Activated T-cell treated with anti-CD3 and anti-CD28 coated beads for 24 hours (primary cell): ENCODE measurements at regions not wholly inside any gene's neighbourhood (a gene's known extent, or its start where the extent isn't known, plus 50 kb on each side); places are given as distances from the start of the nearest gene placed in this dataset.
"Not testable (repeated sequence)": the region's sequence is repeated elsewhere in the genome, so short reads cannot be mapped to it uniquely, and the experiment has no call there.

Source experiments
- DNase-seq: peaks from one replicate; pipeline ENCODE4 v3.0.0-alpha.2; 2020; ENCODE audit warnings: low read depth

DNA sequence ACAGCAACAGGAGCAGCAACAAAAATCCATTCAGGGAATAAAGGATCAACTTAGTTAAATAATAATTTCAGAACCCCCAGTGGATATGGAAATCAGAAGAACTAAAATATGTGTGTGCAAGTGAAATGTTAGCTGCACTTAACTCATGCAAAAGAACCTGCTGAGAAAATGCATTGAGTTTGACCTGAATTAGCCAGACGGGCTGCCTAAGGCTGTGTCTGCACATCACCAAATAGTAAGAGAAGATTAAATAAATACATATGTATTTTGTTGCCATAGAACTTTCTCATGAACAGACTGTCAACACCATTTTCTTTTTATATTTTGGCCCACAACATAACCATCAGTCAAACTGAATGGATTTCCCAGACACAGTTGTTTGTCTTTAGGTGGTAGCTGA lies 262.0 kb upstream of the PIK3C3 start:
- DNase-seq = no peak

DNA sequence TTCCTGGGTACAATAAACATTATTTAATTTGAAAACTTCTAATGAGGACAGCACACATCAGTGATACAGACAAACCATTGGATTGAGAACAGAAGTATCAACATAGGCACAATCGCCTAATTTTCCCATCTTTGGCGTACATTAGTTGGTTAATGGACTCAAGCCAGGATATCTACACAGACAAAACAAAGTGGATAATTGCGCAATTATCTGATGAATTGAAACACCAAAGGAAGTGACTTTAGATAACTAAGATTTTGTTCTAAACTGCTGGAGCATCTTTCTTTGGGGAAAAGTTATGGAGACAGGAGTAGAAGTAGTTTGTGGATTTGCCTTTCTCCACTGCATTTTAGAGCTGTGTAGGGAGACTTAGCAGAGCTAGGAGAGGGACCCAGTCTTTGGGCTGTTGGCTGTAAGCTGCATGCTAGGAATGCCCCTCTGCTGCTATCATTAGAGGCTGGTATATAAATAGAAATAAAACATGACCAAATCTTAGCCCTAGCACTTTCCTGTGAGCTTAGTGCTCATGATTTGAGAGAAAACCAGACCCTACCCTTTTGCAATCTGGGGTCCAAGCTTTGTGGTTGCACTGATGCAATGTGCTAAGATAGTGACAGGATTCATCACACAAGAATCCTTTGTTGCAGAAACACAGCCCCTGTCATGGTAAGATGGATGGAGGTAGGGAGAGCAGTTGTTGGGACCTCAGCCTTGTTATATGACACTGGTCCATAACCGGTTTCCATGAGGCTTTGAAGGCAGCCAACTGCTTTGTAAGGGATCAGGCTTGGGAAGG lies 264.5 kb upstream of the PIK3C3 start:
- no peak for DNase-seq

DNA sequence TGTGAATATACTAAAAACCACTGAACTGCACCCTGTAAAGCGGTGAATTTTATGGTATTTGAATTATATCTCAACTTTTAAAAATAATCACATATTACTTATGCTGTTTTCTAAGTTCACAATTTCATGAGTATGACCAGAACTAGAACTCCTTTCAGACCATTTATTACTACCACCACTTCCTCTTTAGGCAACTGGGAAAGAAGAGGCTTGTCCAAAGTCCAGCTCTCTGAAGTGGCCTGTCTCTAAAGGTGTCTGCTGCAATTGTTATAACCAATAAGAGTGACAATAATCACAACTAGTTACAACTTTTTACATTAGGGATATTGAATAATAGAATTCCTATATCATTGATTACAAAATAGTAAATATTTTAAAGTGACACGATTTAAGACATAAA lies 267.9 kb upstream of the PIK3C3 start:
- no peak for DNase-seq

DNA sequence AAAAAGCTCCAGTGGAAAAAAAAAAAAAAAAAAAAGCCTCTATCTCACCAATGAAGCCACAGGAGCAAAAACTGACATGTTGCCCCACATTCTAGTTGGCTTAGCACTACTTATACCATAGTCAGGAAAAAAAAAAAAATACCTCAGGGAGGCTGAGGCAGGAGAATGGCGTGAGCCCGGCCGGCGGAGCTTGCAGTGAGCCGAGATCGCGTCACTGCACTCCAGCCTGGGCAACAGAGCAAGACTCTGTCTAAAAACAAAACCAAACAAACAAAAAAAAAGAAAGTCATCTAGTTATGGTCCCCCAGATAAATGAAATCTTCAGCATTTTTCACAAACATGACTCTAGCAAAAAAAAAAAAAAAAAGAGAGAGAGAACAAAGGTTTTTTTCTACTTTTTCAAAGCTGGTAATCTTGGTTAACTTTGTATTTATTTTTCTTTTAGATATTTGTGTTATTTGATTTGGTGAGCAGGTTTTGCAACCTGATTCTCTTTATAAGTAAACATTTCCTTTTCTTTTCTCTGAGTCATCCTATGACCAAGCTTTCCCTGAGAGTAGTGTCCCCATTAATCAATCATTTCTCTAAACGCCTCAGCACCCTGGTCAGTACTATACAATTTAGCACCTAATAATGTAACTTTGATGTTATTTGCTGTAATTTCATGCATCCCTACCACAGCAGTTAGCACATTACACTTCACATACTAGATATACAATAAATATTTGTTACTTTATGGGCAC lies 273.7 kb upstream of the PIK3C3 start:
- DNase-seq = no peak

DNA sequence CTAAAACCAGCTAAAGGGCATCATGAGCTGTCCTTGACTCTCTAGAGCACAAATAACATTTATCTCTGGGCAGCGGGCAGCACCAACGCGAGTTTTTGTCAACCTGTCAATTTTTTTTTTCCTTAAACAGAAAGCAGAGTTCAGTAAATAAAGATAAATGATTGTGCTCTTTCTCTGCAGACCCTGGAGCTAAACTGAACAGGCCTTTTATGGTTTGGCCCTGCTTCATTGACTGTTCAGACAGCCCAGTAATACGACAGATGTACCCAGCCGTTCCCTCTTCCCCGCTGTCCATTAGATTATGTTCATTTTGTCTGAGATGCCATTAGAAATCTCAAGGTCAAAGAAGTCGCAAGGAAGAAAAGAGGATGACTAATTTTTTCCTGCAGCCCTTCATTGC lies 280.5 kb upstream of the PIK3C3 start:
- DNase-seq = no peak

DNA sequence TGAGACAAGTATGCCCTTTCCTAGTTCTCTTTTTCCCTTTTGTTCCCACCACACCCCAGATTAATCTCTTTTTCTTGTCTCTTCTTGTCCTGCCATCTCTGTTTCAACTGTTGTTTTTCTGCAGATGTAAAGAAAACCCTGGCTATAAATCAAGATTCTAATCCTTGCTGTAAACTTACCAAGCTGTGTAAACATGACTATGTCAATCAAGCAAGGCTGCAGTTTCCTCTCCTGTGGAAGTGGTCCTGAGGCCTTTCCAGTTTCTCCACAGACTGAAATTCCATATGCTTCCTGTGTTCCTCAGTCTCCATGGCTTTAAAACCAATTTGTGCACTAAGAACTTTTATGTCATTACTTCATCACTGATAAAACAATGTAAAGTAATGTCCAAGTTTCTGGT lies 288.8 kb upstream of the PIK3C3 start:
- DNase-seq = no peak

DNA sequence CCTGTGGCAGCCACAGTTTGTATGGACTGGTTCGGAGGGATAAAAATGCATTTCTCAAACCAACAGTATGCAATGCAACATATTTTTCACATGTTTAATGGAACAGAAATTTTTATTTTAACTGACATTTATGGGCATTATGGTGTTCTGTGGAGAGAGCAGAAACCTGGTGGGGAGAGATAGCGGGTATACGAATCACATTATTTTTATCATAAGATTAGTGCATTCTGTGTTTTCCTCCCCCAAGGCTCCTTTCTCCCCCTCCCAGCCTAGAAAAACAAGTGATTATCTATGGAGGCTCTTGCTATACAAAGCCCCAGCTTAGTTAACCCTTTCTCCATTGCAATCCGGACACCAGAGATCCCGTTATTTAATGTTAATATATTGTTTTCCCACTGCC lies 289.8 kb upstream of the PIK3C3 start:
- DNase-seq = no peak

DNA sequence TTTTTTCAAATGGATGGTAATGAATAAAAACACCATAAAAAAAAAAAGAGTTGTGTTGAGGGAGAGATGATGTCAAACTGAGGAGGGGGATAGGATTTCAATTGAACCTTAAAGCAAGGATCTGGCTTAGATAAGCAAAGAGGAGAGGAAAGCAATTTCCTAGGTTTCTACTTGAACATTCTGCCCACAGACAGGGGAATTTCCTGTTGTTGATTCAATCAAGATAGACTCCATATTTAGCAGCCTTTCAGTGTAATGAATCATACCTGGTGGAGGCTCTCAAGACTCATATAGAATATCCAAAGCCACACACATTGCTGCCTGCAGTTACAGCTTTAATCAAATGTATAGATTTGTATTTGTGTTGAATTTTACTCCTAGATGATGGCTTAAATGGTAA lies 294.4 kb upstream of the PIK3C3 start:
- DNase-seq = no peak

DNA sequence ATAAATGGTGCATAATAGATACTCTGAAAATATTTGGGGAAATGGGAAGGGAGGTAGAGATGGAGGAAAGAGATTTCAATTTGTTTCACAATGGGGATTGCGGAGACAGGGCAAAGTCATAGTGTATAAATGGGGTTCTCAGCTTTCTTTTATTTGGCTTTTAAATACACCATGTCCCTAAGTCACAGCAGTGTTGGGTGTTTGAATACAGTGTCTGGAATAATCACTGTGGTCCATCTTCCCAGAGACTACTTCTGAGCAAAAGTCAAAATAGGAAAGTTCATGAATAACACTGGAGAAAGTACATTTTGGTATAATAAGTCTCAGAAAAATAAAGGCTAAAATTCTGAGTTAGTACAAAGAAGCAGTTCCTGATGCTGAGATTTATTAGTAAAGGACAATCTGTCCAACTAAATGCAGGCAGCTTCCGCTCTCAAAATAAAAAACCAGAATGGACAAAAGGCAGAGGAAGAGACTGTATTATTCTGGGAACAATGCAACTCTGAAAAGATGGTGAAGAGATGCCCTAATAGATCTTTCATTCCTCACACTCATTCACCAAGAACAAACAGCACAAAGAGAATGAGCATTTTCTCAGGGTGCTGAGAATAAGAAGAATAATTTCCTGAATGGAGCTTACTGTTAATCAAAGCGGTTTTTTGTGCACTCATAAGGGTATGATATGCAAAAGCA lies 295.4 kb upstream of the PIK3C3 start:
- no peak for DNase-seq

DNA sequence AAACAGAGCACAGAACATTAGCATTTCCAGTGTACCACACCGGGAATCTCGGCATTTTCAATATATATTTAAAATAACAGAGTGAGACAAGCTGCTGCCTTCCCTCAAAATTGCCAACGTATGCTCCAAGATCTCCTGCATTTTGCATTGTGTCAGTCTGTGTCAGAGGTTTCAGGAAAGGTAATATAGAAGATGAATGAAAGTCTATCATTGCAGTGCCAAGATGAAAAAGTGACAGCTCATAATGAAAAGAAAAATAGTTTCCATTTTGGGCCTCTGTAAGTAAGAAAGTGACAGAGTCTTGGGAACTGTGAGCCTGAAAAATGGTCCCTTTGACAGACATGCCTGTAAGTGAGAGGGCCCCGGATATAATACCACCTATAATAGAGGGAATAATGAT lies 297.8 kb upstream of the PIK3C3 start:
- no peak for DNase-seq

DNA sequence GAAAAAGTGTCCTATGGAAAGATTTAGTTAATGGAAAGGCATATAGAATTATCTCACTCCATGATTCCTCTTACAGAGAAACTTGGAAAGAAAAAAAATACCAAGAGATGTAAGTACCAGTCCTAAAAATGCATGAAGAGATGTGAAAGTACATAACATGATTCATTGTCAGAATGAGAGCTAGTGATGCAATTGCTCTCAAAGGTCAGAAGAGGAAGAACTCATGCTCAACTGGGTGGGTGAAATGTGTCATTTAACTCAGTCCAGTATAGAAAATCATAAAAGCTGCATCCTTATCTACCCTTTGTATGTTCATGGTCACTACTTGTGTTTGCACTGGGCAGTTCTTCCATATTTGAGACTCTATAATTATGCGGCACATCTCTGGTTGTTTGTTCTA lies 300.0 kb upstream of the PIK3C3 start:
- no peak for DNase-seq

DNA sequence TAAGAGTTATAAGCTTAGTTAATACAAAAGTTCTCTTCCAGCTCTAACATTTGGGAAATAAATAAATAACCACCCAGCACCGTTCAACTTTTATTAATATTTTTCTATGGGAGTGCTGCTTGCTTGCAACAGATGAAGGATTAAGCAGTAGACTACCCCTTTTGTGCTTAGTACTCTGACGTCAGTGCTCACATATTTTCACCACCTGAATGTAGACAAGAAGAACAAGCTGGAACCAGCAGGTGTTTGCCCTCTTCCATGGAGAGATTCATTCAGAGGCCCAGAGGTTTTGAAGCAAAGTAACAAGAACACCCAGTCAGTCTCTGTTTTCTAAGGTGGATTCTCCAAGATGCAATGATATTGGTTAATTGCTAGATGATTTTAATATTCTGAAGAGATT lies 307.1 kb upstream of the PIK3C3 start:
- DNase-seq = no peak

DNA sequence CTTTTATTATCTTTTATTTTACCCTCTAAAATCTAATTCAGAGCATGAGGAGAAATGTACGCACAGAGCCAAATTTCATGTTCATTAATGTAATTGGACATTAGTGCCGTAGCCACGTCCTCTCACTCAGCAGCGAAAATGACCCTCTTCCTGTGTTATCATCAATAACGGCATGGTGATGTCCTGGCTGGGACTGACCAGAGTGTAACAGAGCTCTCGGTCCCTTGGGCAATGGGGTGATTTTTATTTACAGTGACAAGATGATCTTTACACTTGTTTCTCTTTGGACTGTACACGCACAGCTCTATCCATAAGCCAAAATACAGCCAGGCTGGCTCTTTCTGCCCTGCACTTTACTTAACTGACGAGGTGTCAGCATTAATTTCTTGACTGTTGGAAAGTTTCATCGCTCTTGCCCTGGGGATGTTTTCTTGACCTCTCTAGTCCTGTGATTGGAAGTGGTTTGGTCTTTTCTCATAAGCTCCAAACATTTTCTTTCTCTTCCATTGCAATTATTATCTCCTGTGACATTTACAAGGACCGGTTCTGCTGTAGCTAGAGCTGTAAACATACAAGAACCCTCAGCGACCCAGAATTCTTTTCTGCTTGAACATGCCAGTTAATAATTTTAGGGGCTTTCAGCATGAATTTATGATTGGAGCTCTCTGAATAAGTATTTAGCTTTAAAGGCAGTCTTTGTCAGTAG lies 308.0 kb upstream of the PIK3C3 start:
- no peak for DNase-seq

DNA sequence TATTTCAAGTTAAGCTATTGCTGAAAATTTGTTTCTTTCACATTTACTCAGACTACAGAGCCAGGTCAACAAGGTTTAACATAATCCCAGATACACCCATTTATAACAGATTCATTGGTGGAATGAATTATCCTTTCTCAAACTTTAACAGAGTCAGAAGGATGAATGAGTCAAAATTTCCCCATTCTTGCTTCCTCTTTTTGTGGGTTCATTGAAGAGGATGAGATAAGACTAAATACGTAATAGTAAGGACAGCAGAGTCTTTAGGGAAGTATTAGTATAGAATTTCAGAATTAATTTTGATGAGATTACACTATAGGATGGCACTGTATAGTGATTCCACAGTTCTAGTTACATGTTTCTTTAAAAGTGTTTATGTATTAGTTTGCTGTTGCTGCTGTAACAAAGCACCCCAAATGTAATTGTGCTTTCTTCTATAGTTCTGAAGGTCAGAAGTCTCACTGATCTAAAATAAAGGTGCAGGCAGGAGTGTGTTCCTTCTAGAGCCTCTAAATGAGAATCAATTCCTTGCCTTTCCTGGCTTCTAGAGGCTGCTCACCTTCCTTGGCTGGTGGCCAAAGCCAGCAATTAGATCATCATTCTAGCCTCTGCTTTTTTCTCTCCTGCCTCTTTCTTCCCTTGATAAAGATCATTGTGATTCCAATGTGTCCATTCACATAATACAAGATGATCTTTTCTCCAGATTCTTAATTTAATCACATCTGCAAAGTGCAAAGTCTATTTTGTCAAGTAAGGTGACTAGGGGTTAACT lies 309.3 kb upstream of the PIK3C3 start:
- DNase-seq = no peak

DNA sequence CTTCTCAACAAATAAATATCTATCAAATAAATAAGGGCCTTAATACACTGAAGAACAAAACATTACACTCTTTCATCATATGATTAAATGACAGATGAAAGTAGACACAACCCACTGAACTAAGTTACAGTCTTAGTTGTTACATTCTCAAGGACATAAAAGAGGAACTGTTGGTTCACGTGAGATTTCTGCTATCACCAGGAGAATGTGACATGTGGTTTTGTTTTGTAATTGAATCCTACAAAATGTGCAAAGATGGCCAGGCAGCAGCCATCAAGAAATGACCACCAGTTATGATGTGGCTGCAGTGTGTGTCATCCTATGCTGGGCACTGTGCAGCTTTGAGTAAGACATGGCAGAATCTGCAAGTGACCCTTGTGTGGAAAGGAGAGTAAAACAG lies 310.6 kb upstream of the PIK3C3 start:
- DNase-seq = no peak

DNA sequence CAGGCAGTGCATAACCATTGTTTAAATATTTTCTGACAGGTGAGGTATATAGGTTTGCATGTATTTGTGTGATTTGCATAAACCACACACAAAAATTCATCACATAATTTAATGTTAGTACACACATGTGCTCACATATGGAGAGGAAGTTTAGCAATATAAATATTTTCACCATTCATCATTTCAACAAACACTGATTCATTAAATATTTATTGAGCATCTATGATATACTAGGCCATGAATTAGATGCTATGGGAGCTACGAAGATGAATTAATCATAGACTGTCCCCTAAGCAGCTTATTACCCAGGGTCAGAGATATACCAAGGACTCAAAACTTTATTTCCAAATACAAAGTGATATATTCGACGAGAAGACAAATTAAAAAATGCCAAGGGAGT lies 311.6 kb upstream of the PIK3C3 start:
- no peak for DNase-seq

DNA sequence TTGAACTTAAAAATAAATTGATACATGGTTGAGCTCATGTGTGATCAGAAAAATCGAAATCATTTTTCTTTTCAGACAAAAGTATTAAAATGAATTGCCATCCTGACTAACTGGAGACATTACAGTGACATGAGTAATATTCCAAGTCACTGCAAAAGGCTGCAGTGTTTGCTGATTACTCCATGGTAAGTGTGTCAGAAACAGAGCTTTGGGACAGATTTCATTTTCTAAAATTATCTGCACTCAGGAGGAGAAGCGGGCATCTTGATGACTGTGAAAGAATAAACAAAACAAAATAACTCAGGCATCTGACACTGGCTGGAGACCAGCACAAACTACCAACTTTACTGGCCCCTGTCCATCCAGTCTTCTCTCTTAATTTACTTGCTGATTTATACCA lies 312.3 kb upstream of the PIK3C3 start:
- DNase-seq = no peak

DNA sequence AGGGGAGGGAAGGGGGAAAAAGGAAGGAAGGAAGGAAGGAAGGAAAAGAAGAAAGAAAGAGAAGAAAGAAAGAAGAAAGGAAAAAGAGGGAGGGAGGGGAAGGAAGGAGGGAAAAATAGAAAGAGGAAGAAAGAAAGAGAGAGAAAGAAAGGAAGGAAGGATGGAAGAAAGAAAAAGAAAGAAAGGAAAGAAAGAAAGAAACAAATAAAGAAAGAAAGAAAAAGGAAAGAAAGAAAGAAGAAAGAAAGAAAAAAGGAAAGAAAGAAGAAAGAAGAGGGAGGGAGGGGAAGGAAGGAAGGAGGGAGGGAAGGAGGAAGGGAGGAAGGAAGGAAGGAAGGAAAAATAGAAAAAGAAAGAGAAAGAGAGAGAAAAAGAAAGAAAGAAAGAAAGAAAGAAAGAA lies 315.8 kb upstream of the PIK3C3 start:
- no peak for DNase-seq

DNA sequence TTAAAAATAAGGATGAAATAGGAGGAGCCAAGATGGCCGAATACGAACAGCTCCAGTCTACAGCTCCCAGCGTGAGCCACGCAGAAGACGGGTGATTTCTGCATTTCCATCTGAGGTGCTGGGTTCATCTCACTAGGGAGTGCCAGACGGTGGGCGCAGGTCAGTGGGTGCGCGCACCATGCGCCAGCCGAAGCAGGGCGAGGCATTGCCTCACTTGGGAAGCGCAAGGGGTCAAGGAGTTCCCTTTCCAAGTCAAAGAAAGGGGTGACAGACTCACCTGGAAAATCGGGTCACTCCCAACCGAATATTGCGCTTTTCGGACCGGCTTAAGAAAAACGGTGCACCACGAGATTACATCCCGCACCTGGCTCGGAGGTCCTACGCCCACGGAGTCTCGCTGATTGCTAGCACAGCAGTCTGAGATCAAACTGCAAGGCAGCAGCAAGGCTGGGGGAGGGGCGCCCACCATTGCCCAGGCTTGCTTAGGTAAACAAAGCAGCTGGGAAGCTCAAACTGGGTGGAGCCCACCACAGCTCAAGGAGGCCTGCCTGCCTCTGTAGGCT lies 323.2 kb upstream of the PIK3C3 start:
- DNase-seq = not testable (repeated sequence)

DNA sequence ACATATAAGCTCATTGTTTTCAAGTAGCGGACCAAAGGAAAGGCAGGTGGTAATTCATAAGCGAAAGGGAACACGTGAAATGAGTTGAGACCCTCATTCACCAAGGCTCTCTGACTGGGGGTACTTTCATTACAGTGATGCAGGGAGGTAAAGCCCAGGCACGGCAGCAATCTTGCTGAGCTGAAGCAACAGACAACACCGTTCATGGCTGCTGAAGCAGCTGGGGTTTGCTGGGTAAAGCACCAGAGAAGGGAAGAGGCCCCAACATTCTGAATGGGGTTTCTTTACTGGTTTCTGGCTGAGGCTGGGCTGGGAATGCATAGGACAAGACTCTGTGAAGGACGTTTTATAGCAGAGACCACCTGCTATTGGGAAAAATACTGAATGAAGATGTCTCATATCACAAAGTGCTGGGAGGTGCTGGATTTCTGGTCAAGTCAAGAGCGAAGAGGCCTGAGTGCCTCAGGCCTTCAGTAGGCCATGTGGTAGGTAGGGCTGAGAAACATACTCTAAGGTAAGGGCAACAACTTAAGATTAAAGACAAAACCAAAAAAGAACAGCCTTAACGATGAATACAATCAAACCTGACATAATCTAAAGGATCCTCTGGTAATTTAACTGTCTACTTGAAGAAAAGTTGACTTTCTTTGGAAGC lies 324.7 kb upstream of the PIK3C3 start:
- no peak for DNase-seq

DNA sequence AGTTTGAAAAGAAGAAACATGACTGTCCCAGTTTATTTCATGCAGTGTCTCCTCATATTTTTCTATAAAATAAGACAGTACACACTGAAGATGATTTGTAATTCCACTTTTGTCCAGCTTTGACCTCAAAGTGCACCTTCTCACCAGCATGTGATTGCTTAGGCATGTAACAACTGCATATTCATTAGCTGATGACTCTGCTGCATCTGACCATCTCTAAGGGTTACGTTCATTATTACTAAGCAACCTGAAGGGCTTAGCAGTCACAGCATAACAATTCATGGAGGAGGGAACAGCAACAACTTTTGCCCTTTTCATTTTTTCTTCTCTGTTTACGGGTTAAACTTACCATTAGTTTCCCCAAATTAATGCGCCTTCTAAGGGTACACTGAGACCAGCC lies 330.6 kb upstream of the PIK3C3 start:
- DNase-seq = no peak
